ENCODE measurements at regions not wholly inside any gene's neighbourhood (a gene's known extent, or its start where the extent isn't known, plus 50 kb on each side); places are given as distances from the start of the nearest gene placed in this dataset.
A peak's percentile ranks its signal among the peaks of the same experiment; 100 is the strongest.
"Not testable (repeated sequence)": the region's sequence is repeated elsewhere in the genome, so short reads cannot be mapped to it uniquely, and the experiment has no call there.

DNA sequence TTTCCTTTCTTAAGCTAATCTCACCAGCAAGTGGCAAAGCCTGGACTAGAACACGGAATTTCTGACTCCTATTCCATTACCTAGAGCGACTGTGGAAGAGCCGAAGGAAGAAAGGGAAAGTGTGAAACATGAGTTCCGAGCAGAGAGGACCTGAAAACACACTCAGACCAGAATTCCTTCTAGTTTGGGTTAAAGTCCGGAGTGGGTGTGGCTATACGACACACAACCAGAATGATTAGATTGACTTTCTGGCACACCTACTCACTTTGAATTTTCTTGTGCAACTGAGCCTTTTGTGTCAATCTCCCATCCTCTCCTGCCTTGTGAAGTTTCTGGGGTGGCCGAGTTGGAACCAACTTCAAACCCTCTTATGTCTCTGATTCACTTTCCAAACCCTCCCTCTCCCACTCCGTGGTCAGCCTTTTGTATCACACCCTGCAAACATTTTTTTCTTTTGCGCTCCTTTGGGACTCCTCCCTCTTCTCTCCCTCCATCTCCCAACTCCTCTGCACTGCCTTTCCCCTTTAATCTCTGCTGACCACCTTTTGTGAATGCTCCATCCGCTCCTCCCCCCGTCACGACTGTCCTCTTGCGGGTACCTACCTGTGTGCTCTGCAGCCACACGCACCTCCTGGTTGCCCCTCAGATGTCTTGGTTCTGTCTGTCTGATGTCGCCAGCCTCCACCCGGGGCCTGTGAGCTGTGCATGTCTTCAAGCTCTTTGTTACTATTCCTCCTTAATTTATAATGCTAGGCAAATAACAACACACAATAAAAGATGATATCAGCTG lies 86.3 kb upstream of the BLID start:
- in situ Hi-C loops (cut with HindIII; ENCODE audit: low sequenced_read_pairs): no loop called here
- peak; percentile 75 for DNase-seq (ENCODE audit: low read depth)
- TF ChIP-seq, protein P1, sequence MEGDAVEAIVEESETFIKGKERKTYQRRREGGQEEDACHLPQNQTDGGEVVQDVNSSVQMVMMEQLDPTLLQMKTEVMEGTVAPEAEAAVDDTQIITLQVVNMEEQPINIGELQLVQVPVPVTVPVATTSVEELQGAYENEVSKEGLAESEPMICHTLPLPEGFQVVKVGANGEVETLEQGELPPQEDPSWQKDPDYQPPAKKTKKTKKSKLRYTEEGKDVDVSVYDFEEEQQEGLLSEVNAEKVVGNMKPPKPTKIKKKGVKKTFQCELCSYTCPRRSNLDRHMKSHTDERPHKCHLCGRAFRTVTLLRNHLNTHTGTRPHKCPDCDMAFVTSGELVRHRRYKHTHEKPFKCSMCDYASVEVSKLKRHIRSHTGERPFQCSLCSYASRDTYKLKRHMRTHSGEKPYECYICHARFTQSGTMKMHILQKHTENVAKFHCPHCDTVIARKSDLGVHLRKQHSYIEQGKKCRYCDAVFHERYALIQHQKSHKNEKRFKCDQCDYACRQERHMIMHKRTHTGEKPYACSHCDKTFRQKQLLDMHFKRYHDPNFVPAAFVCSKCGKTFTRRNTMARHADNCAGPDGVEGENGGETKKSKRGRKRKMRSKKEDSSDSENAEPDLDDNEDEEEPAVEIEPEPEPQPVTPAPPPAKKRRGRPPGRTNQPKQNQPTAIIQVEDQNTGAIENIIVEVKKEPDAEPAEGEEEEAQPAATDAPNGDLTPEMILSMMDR (IDR thresholded peaks at IDR 0.05; ENCODE audit: low read depth, low read length, missing control alignments): no peak
- peak overlapping the region; percentile 46 for H3K4me3 ChIP-seq (ENCODE audit: low read depth, low read length)

DNA sequence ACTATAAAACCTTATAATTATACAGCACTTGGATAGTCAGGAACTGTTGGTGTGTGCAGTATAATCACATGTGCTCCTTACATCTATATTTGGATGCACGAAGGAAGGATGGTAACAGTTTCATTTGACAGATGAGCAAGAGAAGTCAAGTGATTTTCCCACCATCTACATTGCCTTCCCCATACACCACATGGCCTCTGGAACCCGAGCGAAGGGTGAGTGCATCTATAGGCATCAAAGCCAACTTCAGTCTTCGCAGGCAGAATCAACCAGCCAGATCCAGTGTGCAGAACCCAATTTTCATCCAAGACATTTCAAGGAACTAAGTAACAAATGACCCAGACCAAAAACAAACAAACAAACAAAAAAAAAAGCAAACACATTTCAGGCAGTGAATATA lies 85.1 kb upstream of the BLID start:
- TF ChIP-seq, protein P1 (IDR thresholded peaks at IDR 0.05; ENCODE audit: low read depth, low read length, missing control alignments): no peak
- DNase-seq (ENCODE audit: low read depth): no peak
- in situ Hi-C loops (cut with HindIII; ENCODE audit: low sequenced_read_pairs): no loop called here
- peak overlapping the region; percentile 46 for H3K4me3 ChIP-seq (ENCODE audit: low read depth, low read length)

GRCh38 chr11:122199661-122200060 lies 83.6 kb upstream of the BLID start:
- TF ChIP-seq, protein P1 (IDR thresholded peaks at IDR 0.05; ENCODE audit: low read depth, low read length, missing control alignments): no peak
- in situ Hi-C loops (cut with HindIII; ENCODE audit: low sequenced_read_pairs): no loop called here
- DNase-seq (ENCODE audit: low read depth): no peak
- H3K4me3 ChIP-seq (ENCODE audit: low read depth, low read length): no peak overlapping the region

GRCh38 chr11:122198291-122198983 lies 82.4 kb upstream of the BLID start:
- no peak for DNase-seq (ENCODE audit: low read depth)
- no peak overlapping the region for H3K4me3 ChIP-seq (ENCODE audit: low read depth, low read length)

GRCh38 chr11:122197066-122197987 lies 81.3 kb upstream of the BLID start:
- peak; percentile 95 for DNase-seq (ENCODE audit: low read depth)
- no peak overlapping the region for H3K4me3 ChIP-seq (ENCODE audit: low read depth, low read length)
- in situ Hi-C loops (cut with HindIII; ENCODE audit: low sequenced_read_pairs): no loop called here
- TF ChIP-seq, protein P1 (IDR thresholded peaks at IDR 0.05; ENCODE audit: low read depth, low read length, missing control alignments): no peak

More at GRCh38 chr11:122198291-122198983, 82.4 kb upstream of the BLID start:
- TF ChIP-seq, protein P1 (IDR thresholded peaks at IDR 0.05; ENCODE audit: low read depth, low read length, missing control alignments): no peak
- in situ Hi-C loops (cut with HindIII; ENCODE audit: low sequenced_read_pairs): no loop called here

GRCh38 chr11:122195790-122196189 lies 79.8 kb upstream of the BLID start:
- in situ Hi-C loops (cut with HindIII; ENCODE audit: low sequenced_read_pairs): no loop called here
- no peak overlapping the region for H3K4me3 ChIP-seq (ENCODE audit: low read depth, low read length)
- TF ChIP-seq, protein P1 (IDR thresholded peaks at IDR 0.05; ENCODE audit: low read depth, low read length, missing control alignments): no peak
- DNase-seq (ENCODE audit: low read depth): no peak

DNA sequence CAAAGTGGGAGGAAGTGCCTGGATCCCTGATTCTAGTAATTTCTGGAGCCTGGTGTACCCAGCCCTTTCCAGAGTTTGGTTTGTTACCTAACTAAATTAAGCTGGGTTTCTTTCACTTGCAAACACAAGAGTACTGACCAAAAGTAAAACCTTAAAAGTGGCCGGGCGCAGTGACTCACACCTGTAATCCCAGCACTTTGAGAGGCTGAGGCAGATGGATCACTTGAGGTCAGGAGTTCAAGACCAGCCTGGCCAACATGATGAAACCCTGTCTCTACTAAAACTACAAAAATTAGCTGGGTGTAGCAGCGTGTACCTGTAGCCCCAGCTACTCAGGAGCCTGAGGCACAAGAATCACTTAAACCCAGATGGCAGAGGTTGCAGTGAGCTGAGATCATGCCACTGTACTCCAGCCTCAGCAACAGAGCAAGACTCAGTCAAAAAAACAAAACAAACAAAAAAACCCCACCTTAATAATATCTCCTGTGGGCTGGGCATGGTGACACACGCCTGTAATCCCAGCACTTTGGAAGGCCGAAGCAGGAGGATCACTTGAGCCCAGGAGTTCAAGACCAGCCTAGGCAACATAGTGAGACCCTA lies 78.0 kb upstream of the BLID start:
- H3K4me3 ChIP-seq (ENCODE audit: low read depth, low read length); DNase-seq (ENCODE audit: low read depth): not testable (repeated sequence)
- in situ Hi-C loops (cut with HindIII; ENCODE audit: low sequenced_read_pairs): loop anchor here (5.0 kb wide), 1 partner anchor 87 kb away; no protein-coding TSS in a partner anchor

Measured in astrocyte of the cerebellum (primary cell).